ENCODE measurements at regions not wholly inside any gene's neighbourhood (a gene's known extent, or its start where the extent isn't known, plus 50 kb on each side); places are given as distances from the start of the nearest gene placed in this dataset.
"Not testable (repeated sequence)": the region's sequence is repeated elsewhere in the genome, so short reads cannot be mapped to it uniquely, and the experiment has no call there.

GRCh38 chr15:34495707-34496106 is 58.1 kb upstream of the GOLGA8A start:
- TF ChIP-seq RAD21 (IDR thresholded peaks at IDR 0.05 in 1 of 2, conservative IDR thresholded peaks at IDR 0.05 in 1 of 2; ENCODE audit: low read depth in 2 of 2, low read length in 2 of 2); CREB1 (IDR thresholded peaks at IDR 0.05): not testable (repeated sequence)

Measured in H1 (cell line).